DOHH2 (cell line): ENCODE measurements at regions not wholly inside any gene's neighbourhood (a gene's known extent, or its start where the extent isn't known, plus 50 kb on each side); places are given as distances from the start of the nearest gene placed in this dataset.

Source experiments
- H3F3A ChIP-seq: fragments of 200-600 bp; sonication (generic), shearing (Covaris generic); 2 replicates; pipeline ENCODE4 v1.6.0; 2016; ENCODE audit warnings: antibody characterized with exemption, mild to moderate bottlenecking; ENCODE audit not compliant: control insufficient read depth, insufficient read depth
- H3K27ac ChIP-seq: fragments of 200-600 bp; sonication (generic); 2 replicates; pipeline ENCODE4 v1.5.1; 2014; ENCODE audit warnings: low read depth, mild to moderate bottlenecking, low read length, moderate library complexity
- H3K27me3 ChIP-seq: fragments of 200-600 bp; sonication (generic); 2 replicates; pipeline ENCODE4 v1.6.1; 2014; ENCODE audit warnings: mild to moderate bottlenecking, low read length, mixed read lengths; ENCODE audit not compliant: control insufficient read depth
- H3K36me3 ChIP-seq: fragments of 200-600 bp; sonication (generic); 2 replicates; pipeline ENCODE4 v1.6.1; 2014; ENCODE audit warnings: mild to moderate bottlenecking, low read length, moderate library complexity, mixed read lengths; ENCODE audit not compliant: control insufficient read depth
- H3K4me1 ChIP-seq: fragments of 200-600 bp; sonication (generic); 2 replicates; pipeline ENCODE4 v1.6.1; 2014; ENCODE audit warnings: mild to moderate bottlenecking, low read length, mixed read lengths; ENCODE audit not compliant: control insufficient read depth
- H3K4me2 ChIP-seq: fragments of 200-600 bp; sonication (generic); 2 replicates; pipeline ENCODE4 v1.6.0; 2014; ENCODE audit warnings: mild to moderate bottlenecking, low read length, moderate library complexity
- H3K4me3 ChIP-seq: fragments of 200-600 bp; sonication (generic); 2 replicates; pipeline ENCODE4 v1.5.1; 2014; ENCODE audit warnings: mild to moderate bottlenecking, low read length, mixed read lengths
- H3K79me2 ChIP-seq: fragments of 200-600 bp; sonication (generic); 2 replicates; pipeline ENCODE4 v1.6.1; 2014; ENCODE audit warnings: mild to moderate bottlenecking, low read length, mixed read lengths; ENCODE audit not compliant: control insufficient read depth
- H3K9me2 ChIP-seq: fragments of 200-600 bp; sonication (generic); replicated peaks from 2 replicates; pipeline ENCODE4 v1.6.1; 2014; ENCODE audit warnings: mild to moderate bottlenecking, low read length, mixed read lengths; ENCODE audit not compliant: control insufficient read depth
- H3K9me3 ChIP-seq: fragments of 200-600 bp; sonication (generic); 2 replicates; pipeline ENCODE4 v1.6.1; 2014; ENCODE audit warnings: antibody characterized with exemption, low read length, mixed read lengths; ENCODE audit not compliant: control insufficient read depth, insufficient read depth
- H4K20me1 ChIP-seq: fragments of 200-600 bp; sonication (generic); 2 replicates; pipeline ENCODE4 v1.6.0; 2014; ENCODE audit warnings: low read depth, mild to moderate bottlenecking, antibody characterized with exemption, low read length, moderate library complexity; ENCODE audit not compliant: control insufficient read depth, insufficient read depth
- EZH2phosphoT487 ChIP-seq: fragments of 200-600 bp; sonication (generic); IDR thresholded peaks from 2 replicates; pipeline ENCODE4 v1.6.1; 2017; ENCODE audit warnings: borderline replicate concordance, mild to moderate bottlenecking, antibody characterized with exemption, low read length, moderate library complexity, mixed read lengths
- TF ChIP-seq, protein P1 (sequence below): fragments of 200-600 bp; sonication (generic); IDR thresholded peaks from one replicate; pipeline ENCODE4 v1.5.1; 2014; ENCODE audit warnings: antibody characterized with exemption, mild to moderate bottlenecking, low read depth, low read length; ENCODE audit not compliant: poor library complexity, severe bottlenecking

DNA sequence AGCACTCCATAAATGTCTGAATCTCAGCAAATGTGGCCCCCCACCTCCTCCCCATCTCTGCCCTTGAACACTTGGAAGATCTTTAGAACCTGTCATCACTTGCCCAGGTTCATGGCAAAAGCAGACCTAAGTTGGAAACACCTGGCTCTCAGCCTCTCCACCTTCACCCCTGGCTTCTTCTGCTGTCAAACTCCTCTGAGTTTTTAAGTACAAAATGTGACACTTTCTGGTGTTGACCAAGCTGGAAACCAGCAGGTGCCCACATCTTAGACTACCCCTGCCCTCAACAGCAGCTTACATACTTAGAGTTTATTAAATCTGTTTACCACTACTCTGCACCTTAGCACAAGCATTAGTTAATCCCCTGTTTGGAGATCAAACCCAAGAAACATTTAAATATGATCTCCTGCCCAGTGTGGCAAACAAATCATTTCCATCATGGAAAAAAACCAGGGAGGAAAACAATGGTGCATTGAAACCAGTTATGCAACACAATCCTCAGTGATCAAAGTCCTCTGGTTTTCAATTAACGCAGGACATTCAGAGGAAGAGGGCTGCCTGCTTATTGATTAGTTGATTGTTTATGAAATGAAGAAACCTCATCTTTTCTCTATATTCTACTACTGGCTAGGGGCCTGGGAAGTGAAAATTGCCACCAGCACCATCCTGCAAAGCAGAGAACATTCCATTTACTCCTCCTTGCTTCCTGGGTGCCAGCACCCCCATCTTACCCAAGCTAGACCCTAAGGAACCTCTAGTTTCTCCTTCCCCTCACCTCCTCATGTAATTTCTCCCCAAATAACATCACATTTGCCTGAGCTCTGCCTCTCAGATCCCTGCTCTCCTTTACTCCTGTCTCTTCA lies 139.4 kb upstream of the RAB4A start:
- no peaks in the 10 kb centered on the region for H4K20me1 ChIP-seq
- no peak overlapping the region for H3K4me3 ChIP-seq
- peaks cover 6% of the 10 kb centered on the region; the same call in 1 of the 2 replicates for H3K27me3 ChIP-seq
- no peaks in the 10 kb centered on the region for H3K79me2 ChIP-seq
- H3K9me2 ChIP-seq = no peaks in the 10 kb centered on the region
- H3K27ac ChIP-seq = no peak overlapping the region
- H3K9me3 ChIP-seq = peaks cover 10% of the 10 kb centered on the region
- no peak overlapping the region for H3K4me2 ChIP-seq
- TF ChIP-seq EZH2phosphoT487 = no peak
- TF ChIP-seq, protein P1, sequence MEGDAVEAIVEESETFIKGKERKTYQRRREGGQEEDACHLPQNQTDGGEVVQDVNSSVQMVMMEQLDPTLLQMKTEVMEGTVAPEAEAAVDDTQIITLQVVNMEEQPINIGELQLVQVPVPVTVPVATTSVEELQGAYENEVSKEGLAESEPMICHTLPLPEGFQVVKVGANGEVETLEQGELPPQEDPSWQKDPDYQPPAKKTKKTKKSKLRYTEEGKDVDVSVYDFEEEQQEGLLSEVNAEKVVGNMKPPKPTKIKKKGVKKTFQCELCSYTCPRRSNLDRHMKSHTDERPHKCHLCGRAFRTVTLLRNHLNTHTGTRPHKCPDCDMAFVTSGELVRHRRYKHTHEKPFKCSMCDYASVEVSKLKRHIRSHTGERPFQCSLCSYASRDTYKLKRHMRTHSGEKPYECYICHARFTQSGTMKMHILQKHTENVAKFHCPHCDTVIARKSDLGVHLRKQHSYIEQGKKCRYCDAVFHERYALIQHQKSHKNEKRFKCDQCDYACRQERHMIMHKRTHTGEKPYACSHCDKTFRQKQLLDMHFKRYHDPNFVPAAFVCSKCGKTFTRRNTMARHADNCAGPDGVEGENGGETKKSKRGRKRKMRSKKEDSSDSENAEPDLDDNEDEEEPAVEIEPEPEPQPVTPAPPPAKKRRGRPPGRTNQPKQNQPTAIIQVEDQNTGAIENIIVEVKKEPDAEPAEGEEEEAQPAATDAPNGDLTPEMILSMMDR = no peak
- H3F3A ChIP-seq = no peaks in the 10 kb centered on the region
- H3K36me3 ChIP-seq = no peaks in the 10 kb centered on the region
- H3K4me1 ChIP-seq = peaks cover 52% of the 10 kb centered on the region

DNA sequence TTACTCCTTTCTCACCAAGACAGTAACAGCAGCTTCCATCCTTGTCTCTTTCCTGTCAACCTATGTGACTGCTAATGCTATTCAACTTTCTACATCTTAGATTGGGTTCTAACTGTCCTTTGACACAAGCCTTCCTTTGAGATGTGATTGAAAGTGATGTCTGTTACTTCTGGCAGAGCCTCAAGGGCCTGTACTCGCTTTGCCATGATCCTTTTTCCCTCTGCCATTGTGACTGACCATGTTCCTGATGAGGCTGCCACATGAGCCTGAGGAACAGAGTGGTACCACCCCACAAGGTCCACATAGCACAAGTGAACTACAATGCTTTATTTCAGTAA lies 138.8 kb upstream of the RAB4A start:
- no peaks in the 10 kb centered on the region for H3K36me3 ChIP-seq

DNA sequence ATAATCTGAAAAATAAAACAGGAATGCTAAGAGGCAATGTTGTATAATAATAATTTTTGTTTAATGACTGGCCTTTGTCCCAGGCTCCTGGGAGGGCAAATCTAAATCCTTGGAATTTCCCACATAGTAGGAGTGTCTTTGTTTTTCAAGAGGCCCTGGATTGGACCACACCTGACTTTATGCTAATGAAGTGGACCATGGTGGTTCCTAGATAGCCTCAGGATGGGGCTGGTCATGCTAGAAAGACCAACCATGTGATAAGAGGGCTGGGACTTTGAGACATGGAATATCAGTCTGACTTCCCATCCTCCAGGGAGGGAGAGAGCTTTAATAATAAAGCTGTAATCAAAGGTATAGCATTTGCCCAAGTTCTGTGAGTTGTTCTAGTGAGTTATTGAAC lies 138.2 kb upstream of the RAB4A start:
- Histone ChIP-seq H3K36me3 (no peaks in the 10 kb centered on the region), H3K27me3 (peaks cover 6% of the 10 kb centered on the region; the same call in 1 of the 2 replicates), H3K79me2 (no peaks in the 10 kb centered on the region), H3K9me2 (no peaks in the 10 kb centered on the region), H3K4me3 (no peak overlapping the region), H3K4me1 (peaks cover 57% of the 10 kb centered on the region), H4K20me1 (no peaks in the 10 kb centered on the region), H3K9me3 (peaks cover 10% of the 10 kb centered on the region), H3K4me2 (no peak overlapping the region), H3F3A (0 out of 2 replicates have a peak, but pooled peaks cover 3% of the 10 kb centered on the region), H3K27ac (no peak overlapping the region)
- TF ChIP-seq, protein P1 = no peak
- no peak for TF ChIP-seq EZH2phosphoT487

More for the DNA sequence above, 138.8 kb upstream of the RAB4A start:
- H3K27ac ChIP-seq = no peak overlapping the region
- H3K4me3 ChIP-seq = no peak overlapping the region
- peaks cover 10% of the 10 kb centered on the region for H3K9me3 ChIP-seq
- peaks cover 57% of the 10 kb centered on the region for H3K4me1 ChIP-seq
- H3K27me3 ChIP-seq = peaks cover 6% of the 10 kb centered on the region; the same call in 1 of the 2 replicates
- no peak overlapping the region for H3K4me2 ChIP-seq
- no peaks in the 10 kb centered on the region for H4K20me1 ChIP-seq
- no peaks in the 10 kb centered on the region for H3K79me2 ChIP-seq
- H3F3A ChIP-seq = no peaks in the 10 kb centered on the region
- H3K9me2 ChIP-seq = no peaks in the 10 kb centered on the region
- TF ChIP-seq, protein P1 = no peak
- no peak for TF ChIP-seq EZH2phosphoT487
